HG02981 (cell line): ENCODE measurements at regions not wholly inside any gene's neighbourhood (a gene's known extent, or its start where the extent isn't known, plus 50 kb on each side); places are given as distances from the start of the nearest gene placed in this dataset.

ENCODE experiments used
- ATAC-seq: cut with Tn5 transposase; IDR thresholded peaks from one replicate; pipeline ENCODE4 v1.9.1; 2021; ENCODE audit warnings: mild to moderate bottlenecking, moderate library complexity; ENCODE audit not compliant: unreplicated experiment

- no peak for ATAC-seq
Observed at GRCh38 chr12:115012861-115013235, 328.9 kb upstream of the TBX3 start.

GRCh38 chr12:115011703-115012102 lies 327.7 kb upstream of the TBX3 start:
- ATAC-seq, result no peak

GRCh38 chr12:115010324-115010995 lies 326.5 kb upstream of the TBX3 start:
- ATAC-seq, result no peak

- ATAC-seq, result peak; percentile 50
Observed at GRCh38 chr12:115008929-115009328, 325.0 kb upstream of the TBX3 start.

- no peak for ATAC-seq
Observed at GRCh38 chr12:115004470-115005146, 320.6 kb upstream of the TBX3 start.

- no peak for ATAC-seq
Observed at GRCh38 chr12:115002434-115002833, 318.5 kb upstream of the TBX3 start.

- no peak for ATAC-seq
Observed at GRCh38 chr12:115001571-115002180, 317.7 kb upstream of the TBX3 start.

- no peak for ATAC-seq
Observed at GRCh38 chr12:115000038-115000437, 316.1 kb upstream of the TBX3 start.

- ATAC-seq, result no peak
Observed at GRCh38 chr12:114998750-114999128, 314.8 kb upstream of the TBX3 start.

GRCh38 chr12:114998118-114998749 lies 314.3 kb upstream of the TBX3 start:
- ATAC-seq, result no peak

- ATAC-seq, result no peak
Observed at GRCh38 chr12:114996382-114996781, 312.4 kb upstream of the TBX3 start.

GRCh38 chr12:114995891-114996290 lies 311.9 kb upstream of the TBX3 start:
- no peak for ATAC-seq

- ATAC-seq, result no peak
Observed at GRCh38 chr12:114993165-114993564, 309.2 kb upstream of the TBX3 start.

GRCh38 chr12:114992443-114992842 lies 308.5 kb upstream of the TBX3 start:
- ATAC-seq, result no peak

GRCh38 chr12:114990381-114990780 lies 306.4 kb upstream of the TBX3 start:
- ATAC-seq, result no peak

- ATAC-seq, result no peak
Observed at GRCh38 chr12:114986849-114987248, 302.9 kb upstream of the TBX3 start.

- no peak for ATAC-seq
Observed at GRCh38 chr12:114986178-114986714, 302.3 kb upstream of the TBX3 start.

GRCh38 chr12:114984634-114985061 lies 300.7 kb upstream of the TBX3 start:
- ATAC-seq, result no peak

- no peak for ATAC-seq
Observed at GRCh38 chr12:114982760-114983159, 298.8 kb upstream of the TBX3 start.

- ATAC-seq, result no peak
Observed at GRCh38 chr12:114981036-114981435, 297.1 kb upstream of the TBX3 start.

GRCh38 chr12:114976959-114977358 lies 293.0 kb upstream of the TBX3 start:
- ATAC-seq, result no peak

GRCh38 chr12:114976372-114976771 lies 292.4 kb upstream of the TBX3 start:
- no peak for ATAC-seq
